HG03103 (cell line): ENCODE measurements at regions not wholly inside any gene's neighbourhood (a gene's known extent, or its start where the extent isn't known, plus 50 kb on each side); places are given as distances from the start of the nearest gene placed in this dataset.
"Not testable (repeated sequence)": the region's sequence is repeated elsewhere in the genome, so short reads cannot be mapped to it uniquely, and the experiment has no call there.

Experiments
- ATAC-seq: cut with Tn5 transposase; IDR thresholded peaks from one replicate; pipeline ENCODE4 v1.9.1; 2021; ENCODE audit warnings: low read depth; ENCODE audit not compliant: unreplicated experiment

DNA sequence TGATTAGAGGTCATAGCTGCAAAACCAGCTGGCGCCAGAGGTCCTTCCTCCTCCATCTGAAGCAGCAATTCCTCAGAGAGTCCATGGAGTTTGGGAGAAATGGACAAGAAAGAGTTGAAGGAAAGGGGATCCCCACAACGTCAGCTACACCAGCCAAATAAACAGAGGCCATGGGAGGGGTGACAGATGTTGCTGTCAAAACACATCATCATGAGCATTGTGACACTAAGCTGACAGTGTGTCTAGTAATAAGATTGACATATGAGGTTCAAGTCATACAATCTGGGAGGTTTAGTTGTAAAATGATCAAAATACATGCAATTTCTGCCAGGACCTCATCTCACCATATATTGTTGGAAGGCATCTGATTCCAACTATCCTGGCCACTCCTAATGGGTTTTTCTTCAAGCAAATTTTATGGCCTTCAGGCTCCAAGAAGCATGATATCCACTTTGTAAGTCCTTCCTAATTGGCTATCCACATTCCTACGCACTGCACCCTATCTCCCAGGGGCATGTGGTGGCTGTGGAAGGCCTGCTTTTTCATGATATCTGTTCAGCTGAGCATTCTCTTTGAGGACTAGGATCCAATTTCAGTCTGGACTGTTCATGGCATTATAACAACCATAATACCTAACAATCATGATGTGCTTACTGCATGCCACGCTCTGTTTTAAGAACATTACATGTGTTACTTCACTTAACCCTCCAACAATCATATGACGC, 335.0 kb upstream of the ID2 start:
- ATAC-seq = no peak

DNA sequence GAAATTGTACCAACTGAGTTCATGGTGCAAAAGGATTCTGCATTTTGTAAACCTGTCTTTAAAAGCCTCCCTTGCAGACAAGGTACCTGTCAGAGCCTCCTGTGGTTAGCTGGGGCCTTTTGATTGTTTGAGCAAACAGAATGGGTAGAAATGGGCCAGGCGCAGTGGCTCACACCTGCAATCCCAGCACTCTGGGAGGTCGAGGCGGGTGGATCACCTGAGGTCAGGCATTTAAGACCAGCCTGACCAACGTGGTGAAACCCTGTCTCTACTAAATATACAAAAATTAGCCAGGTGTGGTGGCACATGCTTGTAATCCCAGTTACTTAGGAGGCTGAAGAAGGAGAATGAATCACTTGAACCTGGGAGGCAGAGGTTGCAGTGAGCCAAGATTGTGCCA, 332.9 kb upstream of the ID2 start:
- not testable (repeated sequence) for ATAC-seq

DNA sequence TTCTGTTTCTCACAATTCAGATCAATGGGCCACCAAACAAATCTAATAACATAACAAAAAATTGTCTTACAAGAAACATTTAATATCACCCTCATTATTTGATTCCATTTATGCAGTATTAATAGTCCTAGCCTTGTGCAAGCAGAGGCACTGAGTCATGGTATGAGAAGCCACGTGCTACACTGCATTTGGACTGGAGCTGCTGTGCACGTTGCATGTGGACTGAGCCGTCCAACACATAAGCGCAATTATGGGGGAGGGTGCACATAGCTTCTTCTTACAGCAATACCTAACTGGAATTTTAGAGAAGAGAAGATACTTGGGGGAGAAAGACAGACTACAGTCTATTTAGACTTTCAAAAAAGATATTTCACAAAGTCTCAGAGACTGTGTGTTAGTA, 329.6 kb upstream of the ID2 start:
- ATAC-seq = no peak

DNA sequence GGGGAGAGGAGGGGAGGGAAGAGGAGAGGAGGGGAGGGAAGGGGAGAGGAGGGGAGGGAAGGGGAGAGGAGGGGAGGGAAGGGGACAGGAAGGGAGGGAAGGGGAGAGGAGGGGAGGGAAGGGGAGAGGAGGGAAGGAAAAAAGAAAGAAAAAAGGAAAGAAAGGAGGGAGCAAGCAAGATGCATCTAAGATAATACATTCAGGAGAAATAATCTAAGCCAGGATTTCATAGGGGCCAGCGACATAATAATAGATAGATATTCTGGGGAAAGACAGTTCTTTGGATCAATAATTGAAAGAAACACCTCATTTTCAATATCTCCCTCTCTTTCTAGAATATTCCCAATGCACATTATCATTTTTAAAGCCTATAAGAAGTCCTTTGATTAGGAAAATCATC, 328.9 kb upstream of the ID2 start:
- no peak for ATAC-seq

DNA sequence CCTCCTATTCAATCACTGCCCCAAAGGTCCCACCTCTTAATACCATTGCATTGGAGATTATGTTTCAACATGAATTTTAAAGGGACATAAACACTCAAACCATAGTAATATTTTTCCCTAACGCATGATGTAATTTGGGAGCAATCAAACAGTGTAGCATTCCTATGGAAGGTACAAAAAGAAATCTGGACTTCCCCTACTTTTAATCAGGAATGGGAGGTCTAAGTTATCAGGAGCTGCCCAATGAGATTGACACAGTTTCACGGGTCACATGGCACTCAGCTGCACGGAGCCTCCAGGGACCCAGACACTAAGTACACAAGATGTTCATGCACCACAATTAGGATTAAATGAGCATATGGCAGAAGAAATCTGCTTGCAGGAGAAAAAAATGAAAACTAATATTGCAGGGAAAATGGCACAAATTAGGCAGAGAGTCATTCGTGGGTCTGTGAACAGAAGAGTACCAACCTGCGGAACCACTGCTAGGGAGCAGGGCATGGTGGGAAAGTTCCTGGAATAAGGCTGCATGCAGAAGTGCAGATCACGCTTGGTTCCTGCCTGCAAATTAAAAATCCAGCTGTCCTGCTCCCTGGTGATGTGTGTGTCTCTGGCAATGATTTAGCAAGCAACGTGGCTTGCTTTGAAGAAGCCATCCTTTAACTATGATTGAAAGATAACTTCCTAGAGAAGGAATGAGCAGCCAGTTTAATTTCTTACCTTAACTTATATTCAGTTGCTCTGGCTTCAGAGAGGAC, 326.6 kb upstream of the ID2 start:
- ATAC-seq = no peak

DNA sequence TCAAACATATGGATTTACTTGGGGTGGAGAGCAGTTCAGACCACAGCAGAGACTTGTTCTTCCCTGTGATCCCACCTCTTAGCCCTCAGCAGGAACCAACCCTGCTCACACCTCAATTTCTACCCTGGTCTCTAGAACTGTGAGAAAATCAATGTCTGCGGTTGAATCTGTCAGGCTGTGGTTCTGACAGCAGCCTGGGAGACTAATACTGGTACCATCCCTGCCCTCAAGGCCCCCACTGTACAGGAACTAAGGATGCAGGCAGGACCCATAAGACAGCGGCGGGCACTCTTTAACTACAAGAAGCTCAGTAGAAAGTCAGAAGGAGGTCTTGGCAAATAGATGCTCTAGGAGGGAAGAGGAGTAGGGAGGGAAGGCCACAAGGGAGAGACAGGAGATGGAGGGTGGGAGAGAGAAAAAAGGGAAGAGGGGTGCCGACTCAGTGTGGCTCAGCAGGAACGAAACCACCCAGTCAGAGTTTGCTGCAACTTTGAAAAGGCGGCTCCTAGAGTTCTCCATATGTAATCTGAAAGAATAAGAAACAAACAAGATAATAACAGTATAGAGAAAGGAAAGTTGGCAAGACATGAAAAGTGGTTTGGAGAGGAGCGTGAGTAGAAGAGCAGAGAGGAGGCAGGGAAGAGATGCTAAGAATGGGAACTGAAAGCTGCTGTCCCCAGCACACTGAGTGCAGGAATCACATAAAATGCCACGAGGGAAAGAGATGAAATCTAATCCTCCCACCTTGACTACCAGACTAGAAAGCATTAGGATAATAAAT, 323.9 kb upstream of the ID2 start:
- no peak for ATAC-seq

DNA sequence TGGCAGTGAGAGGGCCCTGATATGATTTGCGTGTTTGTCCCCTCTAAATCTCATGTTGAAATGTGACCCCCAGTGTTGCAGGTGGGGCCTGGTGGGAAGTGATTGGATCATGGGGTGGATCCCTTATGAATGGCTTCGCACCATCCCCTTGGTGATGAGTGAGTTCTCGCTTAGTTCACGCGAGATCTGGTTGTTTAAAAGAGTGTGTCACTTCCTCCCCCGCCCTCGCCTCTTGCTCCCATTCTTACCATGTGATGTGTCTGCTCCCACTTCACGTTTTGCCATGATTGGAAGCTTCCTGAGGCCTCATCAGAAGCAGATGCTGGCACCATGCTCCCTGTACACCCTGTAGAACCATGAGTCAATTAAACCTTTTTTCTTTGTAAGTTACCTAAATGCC, 319.9 kb upstream of the ID2 start:
- ATAC-seq = no peak

DNA sequence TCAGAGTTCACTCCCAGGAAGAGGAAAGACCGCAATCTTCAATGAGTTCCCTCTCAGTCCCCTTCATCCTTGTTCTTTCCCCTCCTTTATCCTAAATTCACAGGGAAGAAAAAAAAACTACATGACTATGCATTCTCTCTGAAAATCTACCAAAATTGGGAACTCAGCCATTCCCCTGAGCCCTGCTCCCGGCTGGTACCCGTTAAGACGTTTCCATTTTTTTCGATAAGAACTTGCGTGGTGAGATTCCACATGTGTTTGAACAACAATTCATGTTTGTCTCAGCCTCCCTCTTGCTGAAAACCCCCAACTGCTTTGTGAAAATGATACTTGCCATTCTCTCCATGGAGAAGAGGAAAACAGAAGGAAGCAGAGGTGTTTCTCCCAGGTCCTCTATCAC, 318.7 kb upstream of the ID2 start:
- no peak for ATAC-seq

DNA sequence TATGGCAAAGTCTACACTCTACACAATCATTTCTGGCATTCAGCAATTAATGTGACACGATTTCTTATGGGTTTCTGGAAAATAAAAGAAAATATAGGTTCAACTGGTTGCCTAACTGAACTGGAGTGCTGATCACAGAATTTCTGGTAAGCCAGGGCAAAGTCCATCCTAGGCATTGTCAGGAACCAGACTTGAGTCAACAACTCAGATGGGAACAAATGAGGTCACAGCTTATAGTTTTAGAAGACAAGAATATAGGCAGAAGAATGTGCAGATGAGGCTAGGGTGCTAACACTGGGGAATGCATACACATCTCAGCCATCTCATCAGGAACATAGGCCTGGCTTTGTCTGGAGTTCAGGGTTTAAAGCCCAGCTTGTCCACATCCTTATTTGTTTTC, 317.2 kb upstream of the ID2 start:
- ATAC-seq = no peak

DNA sequence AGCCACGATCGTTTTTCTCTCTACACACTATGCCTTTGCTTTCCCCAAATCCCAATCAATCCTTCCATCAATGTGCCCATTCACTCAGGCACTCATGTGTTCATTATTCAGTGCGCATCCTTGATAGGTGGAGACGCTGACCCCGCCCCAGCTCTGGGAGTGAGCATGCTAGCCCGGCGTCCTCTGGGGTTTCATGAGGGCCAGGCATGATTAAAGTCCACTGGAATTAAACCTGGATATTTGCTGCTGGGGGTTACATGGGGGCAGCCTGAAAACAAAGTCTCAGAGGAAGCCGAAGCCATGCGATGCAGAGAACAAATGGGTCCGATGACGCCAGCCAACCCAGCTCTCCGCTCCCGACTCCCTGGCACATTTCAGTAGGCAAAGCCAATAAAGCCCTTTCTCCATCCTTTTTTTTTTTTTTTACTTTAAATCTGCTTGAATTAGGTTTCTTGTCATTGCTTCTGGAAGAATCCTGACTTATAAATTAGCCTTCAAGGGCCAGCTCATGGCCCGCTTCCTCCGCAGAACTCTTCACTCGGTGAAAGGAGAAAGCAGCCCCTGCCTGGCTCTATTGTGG, 316.4 kb upstream of the ID2 start:
- ATAC-seq = no peak

DNA sequence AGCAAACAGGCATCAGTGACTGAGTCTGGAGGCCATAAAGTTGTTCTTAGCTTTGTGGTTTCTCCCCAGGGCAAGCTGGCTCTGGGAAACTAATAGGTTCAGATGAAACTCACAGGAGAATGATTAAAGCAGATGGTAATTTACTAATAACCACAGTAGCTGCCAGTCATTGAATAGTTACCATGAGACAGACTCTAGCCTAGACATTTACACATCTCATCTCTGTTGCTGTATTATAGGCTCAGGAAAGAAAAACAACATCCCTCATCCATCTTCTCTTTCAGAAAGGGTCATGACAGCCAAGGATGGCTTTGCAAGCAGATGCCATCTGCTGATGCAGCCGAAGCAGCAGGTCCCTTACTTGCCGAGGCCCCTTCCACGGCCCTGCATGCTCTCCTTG, 314.0 kb upstream of the ID2 start:
- ATAC-seq = no peak

DNA sequence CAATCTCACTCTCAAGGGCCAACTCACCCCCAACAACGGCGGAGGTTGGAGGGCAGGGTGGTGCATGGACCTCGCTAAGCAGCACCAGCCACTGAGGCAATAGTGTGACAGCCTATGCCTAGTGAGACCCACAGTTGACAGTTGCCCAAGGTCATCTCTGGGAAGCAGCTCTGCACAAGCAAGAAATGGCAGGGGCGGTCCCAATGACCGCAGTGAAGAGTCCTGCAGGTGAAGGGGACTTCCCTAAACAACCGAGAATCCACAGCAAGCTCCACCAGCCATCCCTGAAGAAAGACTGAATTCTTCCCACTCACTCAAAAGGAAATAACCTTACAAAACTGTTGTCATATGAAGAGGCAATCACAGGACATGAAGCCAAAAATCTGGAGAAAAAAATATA, 313.4 kb upstream of the ID2 start:
- ATAC-seq = no peak

DNA sequence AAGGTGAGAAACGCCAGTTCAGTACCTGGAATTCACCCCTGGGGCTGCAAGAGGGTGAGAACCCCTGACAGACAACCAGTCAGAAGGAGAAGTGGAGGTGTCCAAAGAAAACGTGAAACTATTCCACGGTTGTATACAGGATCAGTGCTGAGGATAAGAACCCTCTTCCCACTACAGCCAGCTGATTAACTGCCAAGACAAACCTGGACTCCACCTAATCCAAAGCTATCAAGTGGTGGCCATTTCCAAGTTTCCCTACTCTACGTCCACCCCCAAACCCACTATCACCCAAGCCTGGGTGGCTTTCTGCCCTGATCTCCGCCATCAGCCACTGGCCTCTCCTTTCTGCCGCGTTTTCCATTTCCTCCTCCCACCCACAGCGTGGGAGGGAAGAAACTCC, 312.3 kb upstream of the ID2 start:
- ATAC-seq = no peak

DNA sequence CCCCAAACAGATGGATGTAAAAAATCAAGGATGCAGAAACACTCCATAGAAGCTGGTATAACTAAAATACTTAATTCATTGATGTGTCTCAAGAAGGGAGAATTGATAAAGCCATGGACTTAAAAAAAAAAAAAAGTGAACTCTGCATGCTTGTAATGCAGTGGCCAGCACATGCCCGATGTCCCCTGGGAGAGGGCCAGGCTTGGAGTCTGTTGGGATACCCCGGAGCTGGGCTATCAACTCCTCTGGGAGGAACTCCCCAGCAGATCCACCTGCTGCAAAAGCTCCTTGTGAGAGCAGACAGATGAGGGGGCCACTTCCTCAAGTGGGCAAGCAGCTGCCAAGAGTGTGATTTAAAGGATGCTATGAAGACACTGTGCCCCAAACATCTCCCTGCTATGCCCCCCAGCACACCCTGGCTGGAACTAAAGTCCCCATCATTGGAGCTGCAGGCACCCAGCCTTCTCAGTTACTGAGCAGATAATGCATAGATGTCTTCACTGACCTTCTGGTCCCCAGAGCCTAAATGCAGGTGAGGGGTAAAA, 311.5 kb upstream of the ID2 start:
- no peak for ATAC-seq

DNA sequence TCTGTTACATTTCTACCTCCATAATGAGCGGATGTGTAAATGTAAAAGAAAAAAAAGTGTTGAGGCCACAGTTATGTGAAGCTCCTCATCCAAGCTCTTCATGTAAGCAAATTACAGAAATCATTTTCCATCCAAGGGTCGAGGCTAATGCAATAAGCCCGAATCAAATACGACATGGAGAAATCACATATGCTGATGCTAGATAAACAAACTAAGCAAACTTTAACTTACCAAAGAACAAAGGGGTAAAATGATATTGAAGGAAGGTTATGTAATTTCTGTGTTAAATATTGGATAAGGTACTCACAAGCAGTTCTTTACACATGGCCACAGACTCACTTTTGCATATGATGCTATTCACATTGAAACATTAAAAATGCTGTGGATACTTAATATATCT, 310.2 kb upstream of the ID2 start:
- ATAC-seq = no peak

DNA sequence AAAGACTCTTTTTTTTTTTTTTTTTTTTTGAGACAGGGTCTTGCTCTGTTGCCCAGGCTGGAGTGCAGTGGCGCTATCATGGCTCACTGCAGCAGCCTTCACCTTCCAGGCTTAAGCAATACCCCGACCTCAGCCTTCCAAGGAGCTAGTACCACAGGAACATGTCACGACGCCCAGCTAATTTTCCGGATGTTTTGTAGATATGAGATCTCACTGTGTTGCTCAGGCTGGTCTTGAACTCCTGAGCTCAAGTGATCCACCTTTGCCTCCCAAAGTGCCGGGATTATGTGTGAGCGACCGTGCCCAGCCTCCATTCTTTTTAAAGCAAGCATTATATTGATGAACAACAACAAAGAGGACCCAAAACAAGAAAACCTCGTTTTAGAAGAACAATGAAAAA, 307.1 kb upstream of the ID2 start:
- ATAC-seq = no peak

DNA sequence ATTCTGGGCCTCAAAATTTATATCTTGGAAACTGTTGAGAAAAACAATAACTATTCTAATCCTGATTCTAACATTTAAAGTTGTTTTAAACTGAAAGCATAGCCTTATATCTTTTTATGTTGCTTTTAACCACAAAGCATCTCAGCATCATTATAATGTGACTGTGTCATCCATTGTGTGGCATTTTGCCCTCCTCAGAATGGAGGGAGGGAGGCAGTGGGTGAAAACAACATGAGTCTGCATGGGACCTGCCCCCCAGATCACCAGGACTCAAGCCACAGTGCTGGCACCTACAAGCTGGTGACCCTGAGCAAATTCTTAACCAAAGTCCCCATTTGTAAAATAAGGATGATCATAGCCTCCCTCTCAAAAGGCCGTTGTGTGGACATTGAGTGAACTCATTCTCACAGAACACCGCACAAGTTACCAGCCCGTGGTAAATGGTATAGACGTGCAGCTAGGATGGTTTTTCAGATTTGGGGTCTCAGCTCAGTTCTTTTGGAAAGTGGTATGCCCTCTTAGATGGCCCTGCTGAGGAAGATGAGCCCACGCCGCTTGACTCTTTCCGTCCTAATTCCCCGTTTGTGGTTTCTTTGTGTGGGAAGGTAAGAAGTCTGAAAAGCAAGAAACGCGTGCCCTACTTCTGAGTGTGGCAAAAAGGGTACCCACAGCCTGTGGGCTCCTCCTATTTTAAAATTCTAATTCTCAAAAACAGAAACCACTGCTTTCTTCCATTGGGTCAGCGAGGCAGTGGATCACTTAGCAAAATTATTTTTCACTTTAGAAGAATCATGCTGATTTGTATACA, 305.0 kb upstream of the ID2 start:
- no peak for ATAC-seq

DNA sequence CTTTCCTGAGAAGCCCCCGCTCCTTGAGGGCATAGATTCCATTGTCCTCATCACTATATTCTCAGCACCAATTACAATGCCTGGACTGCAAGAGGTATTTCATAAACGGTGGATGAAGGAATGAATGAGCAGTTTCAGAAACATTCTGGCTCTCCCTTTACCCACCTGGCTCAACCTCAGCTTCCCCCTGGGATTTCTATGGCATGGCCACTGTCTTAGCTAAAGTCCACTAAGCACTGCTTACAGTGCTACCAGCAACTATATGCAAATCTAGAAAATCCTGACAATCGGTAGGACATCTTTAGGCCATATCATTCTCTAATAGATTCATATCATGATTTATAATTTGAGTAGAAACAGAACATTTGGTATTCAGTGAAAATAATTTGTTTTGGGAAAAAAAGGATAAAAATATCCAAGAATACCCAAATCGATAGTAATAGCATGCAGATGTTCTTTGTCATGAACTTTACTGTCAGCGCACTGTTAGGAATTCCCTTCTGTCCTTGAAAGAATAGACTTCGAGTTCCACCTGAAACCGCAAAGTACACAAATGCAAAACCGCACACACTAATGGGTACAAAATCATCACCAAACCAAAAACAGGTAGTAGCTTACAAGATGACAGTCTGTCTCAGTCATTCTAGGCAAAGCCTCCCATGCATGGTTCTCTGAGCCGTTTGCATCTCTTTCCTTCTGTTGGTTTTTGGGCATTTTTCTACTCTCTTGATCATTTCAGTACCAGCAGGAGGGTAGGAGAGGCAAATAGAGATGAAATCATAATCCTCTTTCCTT, 303.6 kb upstream of the ID2 start:
- ATAC-seq = peak; percentile 64

DNA sequence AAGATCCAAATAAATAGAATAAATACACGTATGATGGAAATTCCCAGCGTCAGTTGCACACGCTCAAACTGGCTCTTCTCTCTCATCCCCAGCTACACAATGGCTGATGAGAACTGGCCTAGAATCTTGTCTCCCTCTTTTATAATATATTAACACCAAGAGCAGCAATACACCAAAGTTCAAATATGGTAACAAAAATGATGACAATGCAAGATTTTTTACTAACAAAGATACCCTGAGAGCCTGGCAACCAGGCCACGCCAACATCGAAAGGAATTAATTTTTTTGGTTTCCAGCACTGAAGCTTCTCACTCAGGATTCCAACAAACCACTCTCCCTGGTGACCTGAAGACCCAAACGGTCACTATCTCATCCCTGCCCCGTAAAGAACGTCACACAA, 302.7 kb upstream of the ID2 start:
- no peak for ATAC-seq
